ENCODE measurements at regions not wholly inside any gene's neighbourhood (a gene's known extent, or its start where the extent isn't known, plus 50 kb on each side); places are given as distances from the start of the nearest gene placed in this dataset.

DNA sequence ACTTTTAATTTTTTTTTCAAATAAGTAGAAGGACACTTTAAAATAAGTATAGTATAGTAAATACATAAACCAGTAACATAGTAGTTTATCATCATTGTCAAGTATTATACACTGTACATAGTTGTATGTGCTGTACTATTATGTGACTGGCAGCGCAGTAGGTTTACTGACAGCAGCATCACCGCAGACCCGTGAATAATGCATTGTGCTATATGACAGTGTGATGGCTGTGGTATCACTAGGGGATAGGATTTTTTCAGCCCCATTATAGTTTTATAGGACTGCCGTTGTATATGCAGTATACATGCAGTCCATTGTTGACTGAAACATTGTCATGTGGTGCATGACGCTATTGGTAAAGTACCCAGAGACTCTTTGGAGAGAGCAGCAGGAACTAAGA, 306.5 kb downstream of the SQOR start:
- no peak for DNase-seq (ENCODE audit: extremely low read depth in 1 of 2, low read depth in 1 of 2)

DNA sequence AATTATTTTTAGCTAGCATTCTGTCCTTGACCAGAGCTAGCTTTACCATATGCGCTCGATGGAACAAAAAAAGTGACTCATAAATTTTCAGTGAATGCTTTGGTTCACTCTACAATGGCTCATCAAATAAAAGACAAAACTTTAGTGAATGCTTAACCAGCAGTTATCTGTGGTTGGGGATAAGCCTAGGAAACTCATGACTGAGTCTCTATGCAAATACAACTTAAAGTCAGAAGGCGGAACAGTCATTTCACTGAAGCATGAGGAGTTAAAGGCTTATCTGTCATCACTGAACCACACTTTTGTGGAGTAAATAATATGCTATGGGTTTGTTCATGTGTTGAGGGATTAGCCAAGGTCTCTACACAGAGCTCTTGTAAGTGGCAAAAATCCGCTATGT, 308.4 kb downstream of the SQOR start:
- DNase-seq (ENCODE audit: extremely low read depth in 1 of 2, low read depth in 1 of 2) = no peak

DNA sequence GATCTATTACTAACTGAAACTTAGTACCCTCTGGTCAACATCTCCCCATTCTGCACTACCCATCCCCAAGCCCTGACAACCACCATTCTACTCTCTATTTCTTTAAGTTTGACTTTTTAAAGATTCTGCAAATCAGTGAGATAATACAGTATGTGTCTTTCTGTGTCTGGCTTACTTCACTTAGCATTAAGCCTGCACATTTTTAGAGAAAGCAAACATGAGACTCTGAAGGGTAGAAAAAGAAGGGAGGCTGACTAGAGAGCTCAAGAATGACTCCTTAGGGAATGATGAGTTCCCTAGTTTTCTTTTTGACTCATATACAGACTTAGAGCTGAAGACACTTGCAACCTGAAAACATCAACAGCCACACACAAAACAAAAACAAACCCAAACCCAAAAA, 311.3 kb downstream of the SQOR start:
- no peak for DNase-seq (ENCODE audit: extremely low read depth in 1 of 2, low read depth in 1 of 2)

DNA sequence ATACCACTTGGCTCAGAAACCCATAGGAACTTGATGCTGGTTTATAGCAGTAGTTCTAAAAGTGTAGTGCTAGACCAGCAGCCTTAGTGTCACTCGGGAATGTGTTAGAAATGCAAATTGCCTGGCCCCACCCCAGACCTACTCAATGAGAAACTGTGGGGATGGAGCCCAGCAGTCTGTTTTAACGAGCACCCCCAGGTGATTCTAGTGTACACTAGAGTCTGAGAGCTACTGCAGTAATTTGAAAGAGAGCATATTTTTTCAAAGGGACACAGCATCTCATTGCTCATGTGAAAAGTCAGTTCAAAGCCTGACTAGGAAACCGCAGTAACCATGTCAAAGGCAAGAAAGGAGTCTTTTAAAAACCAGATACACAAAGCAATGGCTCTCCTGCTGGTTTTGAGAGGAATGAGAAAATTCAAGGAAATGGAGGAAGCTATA, 313.4 kb downstream of the SQOR start:
- DNase-seq (ENCODE audit: extremely low read depth in 1 of 2, low read depth in 1 of 2) = no peak

DNA sequence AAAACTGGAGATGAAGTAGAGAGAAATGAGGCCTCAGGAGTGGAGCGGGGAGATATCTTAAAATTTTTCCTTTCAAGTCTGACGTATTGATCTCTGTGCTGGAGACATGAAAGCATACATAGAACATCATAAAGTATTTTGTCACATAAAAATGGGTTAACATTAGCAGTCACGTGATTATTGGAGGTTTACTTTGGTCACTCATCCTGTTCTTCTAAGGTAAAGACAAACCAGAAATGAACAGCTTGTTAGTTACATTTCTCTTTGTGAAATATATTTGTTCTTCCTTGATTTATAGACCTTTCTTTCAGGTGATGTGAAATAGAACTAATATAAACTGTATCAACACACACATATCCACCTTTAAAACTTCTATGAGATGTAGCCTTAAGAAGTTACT, 324.1 kb downstream of the SQOR start:
- no peak for DNase-seq (ENCODE audit: extremely low read depth in 1 of 2, low read depth in 1 of 2)

DNA sequence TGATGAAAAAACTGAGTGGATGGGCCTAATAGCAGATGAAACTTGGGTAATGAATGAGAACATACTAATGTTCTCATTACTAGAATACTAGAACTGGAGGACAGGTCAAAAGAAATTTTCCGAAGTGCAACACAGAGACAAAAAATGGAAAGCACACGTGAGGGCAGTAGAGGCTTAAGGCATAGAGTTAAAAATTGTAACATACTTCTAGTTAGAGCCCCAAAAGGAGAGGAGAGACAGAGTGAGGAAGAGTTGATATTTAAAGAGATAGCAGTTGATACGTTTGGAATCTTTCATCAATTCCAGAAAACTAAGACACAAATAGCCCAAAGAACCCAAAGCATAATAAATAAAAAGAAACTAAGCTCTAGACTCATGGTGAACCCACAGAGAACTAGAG, 327.9 kb downstream of the SQOR start:
- no peak for DNase-seq (ENCODE audit: extremely low read depth in 1 of 2, low read depth in 1 of 2)

DNA sequence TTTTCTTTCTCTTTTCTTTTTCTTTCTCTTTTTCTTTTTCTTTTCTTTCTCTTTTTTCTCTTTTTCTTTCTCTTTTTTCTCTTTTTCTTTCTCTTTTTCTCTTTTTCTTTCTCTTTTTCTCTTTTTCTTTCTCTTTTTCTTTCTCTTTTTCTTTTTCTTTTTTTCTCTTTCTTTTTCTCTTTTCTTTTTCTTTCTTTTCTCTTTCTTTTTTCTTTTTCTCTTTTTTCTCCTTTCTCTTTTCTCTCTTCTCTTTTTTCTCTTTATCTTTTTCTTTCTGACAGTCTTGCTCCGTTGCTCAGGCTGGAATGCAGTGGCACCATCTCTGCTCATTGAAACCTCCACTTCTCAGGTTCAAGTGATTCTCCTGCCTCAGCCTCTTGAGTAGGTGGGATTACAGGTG, 335.7 kb downstream of the SQOR start:
- DNase-seq (ENCODE audit: extremely low read depth in 1 of 2, low read depth in 1 of 2) = no peak

DNA sequence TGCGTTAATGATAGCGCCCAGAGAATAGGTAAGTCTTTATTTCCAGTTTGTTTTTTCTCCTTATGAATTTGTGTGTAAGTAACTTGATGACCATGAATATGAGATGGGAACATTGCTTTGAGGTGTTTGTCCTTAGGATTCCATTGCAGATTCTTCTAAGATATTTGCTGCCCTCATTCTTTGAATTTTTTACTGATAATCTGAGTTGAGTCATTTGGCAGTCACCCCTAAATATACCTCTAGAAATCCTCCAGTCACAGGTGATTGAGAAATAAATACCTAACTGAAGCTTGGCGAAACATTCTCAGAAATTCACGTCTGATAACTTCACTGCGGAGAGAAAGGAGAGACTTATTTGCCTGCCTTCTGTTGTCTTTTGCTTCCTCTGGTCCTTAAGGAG, 345.5 kb downstream of the SQOR start:
- DNase-seq (ENCODE audit: extremely low read depth in 1 of 2, low read depth in 1 of 2) = no peak

DNA sequence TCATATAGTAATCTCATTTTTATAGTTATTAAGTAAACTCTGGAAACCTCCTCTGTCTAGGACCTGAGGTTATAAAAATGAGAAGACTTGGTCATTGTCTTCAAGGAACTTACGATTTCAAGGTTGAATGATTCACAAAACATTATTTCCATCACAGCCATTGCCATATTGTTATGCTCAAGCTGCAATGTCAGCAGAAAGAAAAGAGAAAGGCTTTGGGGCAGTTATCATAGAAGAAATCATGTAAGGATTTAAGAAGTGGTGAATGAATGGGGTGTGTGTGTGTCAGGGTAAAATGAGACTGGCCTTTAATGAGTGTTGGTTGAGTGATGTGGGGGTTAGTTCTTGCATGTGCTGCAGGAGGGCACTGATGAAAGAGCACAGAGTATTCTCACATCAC, 346.8 kb downstream of the SQOR start:
- DNase-seq (ENCODE audit: extremely low read depth in 1 of 2, low read depth in 1 of 2) = no peak

DNA sequence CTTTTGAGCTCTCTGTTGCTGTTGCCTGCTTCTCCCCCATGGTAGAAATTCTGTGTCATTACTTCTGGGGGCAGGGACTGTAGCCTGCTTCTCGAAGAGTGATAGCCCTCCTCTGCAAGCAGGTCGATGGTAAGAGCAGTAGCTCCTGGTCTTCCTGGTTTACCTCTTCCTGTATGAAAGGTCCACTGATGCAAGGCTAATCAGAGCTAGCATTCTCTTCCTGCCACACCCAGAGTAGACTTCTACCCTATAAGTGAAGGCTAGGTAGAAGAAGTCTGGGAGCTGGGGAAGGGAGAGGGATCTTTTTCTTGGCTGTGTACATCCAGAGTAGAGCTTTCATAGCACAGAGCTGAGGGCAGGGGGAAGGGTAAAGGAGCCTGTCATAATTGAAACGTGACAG, 357.0 kb downstream of the SQOR start:
- DNase-seq (ENCODE audit: extremely low read depth in 1 of 2, low read depth in 1 of 2) = no peak

DNA sequence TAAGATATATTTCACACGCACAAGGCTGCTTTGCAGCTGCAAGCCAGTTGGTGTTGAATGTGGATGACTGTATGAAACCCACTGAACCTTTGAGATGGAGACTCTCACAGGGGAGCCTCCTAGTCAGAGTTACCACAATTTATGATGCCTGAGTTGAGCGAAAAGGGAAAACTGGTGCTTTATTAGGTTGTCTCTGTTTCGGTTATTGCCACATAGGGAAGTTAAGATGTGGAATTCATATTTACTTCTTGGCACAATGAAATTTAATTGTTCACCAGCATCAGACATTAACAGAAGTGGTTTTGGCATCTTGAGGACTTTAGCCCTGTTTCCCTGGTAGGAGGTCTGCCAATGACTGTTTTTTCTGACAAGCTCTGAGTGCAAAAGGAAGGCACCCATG, 358.2 kb downstream of the SQOR start:
- no peak for DNase-seq (ENCODE audit: extremely low read depth in 1 of 2, low read depth in 1 of 2)

DNA sequence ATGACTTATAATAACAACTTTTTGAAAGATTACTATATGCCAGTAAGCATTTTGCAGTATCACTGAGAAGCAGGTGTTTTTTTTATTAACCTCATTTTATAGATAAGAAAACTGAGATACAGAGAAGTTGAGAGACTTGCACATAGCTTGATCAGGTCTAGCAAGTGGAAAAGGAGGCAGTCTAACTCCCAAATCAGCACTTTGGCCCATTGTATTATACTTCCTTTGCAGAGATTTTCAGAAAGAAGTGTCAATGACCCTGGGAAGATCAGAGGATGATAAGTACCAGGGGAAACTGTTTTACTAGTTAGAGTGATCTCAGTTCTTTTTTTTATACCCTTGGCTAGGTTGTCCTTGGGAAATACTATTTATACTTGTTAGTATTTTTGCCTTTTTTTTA, 358.7 kb downstream of the SQOR start:
- no peak for DNase-seq (ENCODE audit: extremely low read depth in 1 of 2, low read depth in 1 of 2)

DNA sequence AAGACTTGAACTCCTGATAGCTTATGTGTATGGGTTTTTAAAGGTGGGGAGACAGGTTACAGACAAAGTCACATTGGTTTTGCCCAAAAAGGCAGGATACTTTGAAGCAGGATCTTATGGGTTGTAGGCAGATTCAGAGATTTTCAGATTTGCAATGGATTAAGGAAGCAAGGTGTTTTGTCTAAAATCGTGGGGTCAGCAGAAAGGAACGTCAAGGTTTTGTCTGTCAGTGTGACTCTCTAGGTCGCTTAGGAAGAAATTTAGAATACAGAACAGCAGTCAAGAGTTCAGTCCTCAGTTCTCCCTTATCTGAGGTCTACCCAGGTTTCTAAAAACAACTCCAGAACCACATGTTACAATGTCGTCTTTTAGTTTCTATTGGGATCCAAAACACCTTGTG, 361.0 kb downstream of the SQOR start:
- DNase-seq (ENCODE audit: extremely low read depth in 1 of 2, low read depth in 1 of 2) = no peak

DNA sequence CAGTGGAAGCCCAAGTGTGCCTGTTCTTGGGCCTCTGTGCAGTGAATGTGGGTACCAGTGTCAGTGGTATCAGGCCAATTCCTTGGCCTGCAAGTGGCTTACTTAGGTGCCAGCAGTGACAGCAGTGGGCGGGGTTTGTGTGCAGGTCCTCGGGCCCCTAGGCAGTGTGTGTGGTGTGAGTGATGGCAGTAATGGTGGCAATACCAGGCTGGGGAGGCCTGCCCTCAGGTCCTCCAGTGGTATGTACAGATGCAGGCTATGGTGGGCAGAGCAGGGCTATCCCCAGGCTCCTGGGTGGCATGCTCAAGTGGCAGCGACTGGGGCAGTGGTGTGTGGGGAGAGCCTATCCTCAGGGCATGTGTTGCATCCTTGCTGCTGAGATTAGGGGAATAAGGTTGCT, 379.7 kb downstream of the SQOR start:
- DNase-seq (ENCODE audit: extremely low read depth in 1 of 2, low read depth in 1 of 2) = no peak

DNA sequence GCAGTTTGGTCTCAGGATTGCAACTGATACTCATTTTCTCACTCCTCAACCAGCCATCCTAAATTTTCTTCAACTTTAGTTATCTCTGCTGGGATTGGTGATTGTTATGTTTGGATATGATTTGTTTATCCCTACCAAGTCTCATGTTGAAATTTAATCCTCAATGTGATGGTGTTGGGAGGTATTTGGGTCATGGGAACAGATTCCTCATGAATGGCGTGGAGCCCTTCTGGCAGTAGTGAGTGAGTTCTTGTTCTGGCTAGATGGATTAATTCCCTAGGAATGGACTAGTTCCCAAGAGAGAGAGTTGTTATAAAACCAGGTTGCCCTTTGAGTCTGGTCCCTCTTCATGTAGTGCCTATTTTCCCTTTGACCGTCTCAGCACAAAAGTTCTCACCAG, 399.9 kb downstream of the SQOR start:
- DNase-seq (ENCODE audit: extremely low read depth in 1 of 2, low read depth in 1 of 2) = no peak

DNA sequence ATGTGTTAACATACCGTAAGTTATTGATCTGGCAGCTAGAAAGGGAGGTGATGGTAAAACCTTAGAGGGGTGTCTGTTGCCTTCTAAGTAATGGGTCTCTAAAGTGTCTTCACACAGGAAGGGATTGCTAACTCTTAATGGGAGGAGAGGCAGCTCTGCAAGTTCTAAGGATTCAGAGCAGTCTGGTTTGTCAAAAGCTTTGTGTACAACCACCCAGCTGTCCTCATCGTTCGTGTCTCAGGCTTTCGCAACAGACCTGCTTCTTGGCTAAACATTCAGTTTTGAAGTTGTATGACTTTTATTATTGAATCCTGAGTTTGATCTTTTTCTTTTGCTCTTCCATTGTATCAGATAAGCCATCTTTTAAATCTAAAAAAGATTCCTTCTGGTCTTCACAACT, 404.9 kb downstream of the SQOR start:
- DNase-seq (ENCODE audit: extremely low read depth in 1 of 2, low read depth in 1 of 2) = no peak

DNA sequence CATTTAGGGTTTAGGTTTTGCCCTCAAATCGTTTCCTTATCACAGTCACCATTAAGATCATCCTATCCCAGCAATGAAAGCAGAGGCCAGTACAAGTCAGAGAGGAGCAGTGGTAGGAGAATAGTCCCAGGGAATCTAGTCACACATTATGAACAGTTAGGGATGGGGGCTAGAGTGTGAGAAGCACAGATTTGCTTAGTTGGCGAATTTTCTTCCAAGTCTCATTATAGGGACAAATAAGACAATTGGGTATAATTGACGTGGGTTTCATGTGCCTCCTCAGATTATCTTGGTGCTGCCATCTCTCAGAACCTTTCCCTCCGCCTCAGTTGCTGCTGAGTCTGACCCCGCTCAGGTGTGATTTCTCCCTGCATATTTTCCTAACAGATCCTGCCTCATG, 407.1 kb downstream of the SQOR start:
- no peak for DNase-seq (ENCODE audit: extremely low read depth in 1 of 2, low read depth in 1 of 2)

DNA sequence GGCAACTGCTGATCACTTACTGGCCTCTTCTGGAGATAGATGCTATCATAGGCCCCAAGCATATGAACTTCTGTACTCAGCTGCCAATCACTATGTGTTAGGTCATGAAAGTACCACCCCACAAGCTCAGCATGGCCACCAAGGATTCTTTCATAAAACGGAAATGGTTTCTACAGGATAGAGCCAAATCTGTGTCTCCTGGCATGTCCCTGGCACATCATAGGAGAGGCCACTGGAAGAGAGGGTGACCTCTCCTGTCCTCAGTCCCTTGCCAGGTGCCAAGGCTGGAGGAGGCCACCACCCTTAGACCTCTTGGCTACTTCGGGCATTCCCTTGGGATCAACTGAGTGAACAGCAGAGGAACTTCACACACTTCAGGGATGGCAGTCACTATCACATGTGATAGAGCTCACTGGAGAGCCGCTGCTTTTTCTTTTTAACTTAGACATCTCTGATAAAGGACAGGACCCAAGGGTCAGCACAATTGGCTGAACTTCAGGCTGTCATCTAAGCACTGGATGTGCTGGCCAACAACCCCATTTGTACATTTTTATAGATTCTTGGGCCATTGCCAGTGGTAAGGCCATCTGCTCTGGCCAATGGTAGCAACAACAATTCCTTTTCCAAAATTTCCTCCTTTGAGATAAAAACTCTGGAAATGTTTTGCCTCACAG, 425.2 kb downstream of the SQOR start:
- DNase-seq (ENCODE audit: extremely low read depth in 1 of 2, low read depth in 1 of 2) = no peak

DNA sequence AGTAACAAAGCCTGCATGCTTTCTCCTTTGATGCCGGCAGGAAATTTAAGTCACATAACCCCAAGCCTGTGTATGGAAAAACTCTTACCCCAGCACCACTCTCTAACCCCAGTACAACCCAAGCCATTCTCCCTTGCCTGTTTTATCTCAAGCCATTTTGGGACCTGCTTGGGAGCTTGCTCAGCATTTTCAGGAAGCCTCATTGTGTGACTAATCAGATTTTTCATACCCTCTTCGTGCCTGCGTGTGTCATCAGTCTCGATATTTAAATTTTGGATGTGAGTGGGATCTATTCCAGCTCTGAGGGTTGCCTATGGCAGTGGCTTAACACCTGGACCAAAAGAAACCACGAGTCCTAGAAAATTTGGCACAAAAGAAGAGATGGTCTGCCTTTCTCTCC, 426.2 kb downstream of the SQOR start:
- no peak for DNase-seq (ENCODE audit: extremely low read depth in 1 of 2, low read depth in 1 of 2)

DNA sequence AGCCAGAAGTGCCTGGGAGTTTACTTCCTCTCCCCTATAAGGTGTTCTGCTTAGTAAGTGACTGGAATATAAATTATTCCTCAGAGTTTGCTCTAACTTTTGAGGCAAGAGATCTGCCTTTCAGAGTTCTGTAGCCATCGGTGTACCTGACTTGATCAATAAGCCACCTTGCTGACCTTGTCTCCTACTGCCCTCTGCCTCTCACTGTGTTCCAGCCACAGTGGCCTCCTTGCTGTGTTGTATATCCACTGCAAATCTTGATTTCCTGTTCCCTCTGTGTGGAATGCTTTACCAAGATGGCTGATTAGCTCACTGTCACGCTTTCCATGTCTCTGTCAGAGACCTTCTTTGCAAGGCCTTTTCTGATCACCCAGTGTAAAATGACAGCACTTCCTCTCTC, 442.4 kb downstream of the SQOR start:
- DNase-seq (ENCODE audit: extremely low read depth in 1 of 2, low read depth in 1 of 2) = no peak

DNA sequence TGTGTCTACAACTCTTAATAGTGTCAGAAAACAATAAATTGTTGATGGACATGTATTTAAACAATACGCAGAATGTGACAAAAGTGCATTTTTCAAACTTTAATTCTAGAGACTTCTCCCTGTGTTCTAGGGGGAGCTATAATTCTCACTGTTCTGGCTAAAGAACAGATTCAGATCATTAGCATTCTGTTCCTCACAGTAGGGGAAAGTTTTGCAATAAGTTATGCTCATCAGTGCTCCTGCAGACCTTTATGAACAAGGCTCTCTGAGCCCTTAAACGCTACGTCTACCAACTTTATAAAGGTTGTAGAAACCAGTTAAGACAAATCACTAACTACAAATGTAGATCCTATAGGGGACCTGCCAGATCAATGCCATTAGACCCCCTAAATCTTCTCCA, 444.2 kb downstream of the SQOR start:
- DNase-seq (ENCODE audit: extremely low read depth in 1 of 2, low read depth in 1 of 2) = no peak

DNA sequence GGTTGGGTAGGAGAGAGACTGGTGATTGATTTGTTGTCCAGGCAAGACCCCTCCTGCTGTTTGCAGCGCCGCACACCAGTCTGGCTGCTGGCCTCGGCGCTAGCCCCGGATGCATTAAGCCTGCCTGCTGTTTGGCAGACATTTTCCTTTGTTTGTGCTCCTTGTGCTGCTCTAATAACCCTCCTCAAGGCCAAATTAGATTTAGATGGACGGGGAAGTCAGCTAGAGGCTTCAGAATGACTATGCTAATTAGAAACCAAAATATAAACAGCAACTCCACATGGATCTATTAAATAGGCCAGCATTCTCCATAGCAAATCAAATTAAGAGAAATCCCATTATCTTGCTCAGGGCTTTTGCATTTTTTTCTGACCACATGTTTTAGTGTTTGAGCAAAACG, 445.2 kb downstream of the SQOR start:
- no peak for DNase-seq (ENCODE audit: extremely low read depth in 1 of 2, low read depth in 1 of 2)

Data from stimulated activated CD8-positive, alpha-beta memory T cell treated with anti-CD3 and anti-CD28 coated beads, Interleukin-7, amount 100 ng/mL, for 48 hours (primary cell).